T-helper 2 cell treated with Interferon-gamma antibody and Interleukin-4, amounts not matched to agents 100 ng/mL and 5 ng/mL, for 36 hours (primary cell): ENCODE measurements at regions not wholly inside any gene's neighbourhood (a gene's known extent, or its start where the extent isn't known, plus 50 kb on each side); places are given as distances from the start of the nearest gene placed in this dataset.

Source experiments
- intact Hi-C: fragments of 100-400 bp; cut with micrococcal nuclease; formaldehyde crosslinking; loops from one replicate; pipeline ENCODE4 v1.15.1; 2023

- intact Hi-C loops: loop anchor here (10.0 kb wide), 1 partner anchor 211 kb away; no protein-coding TSS in a partner anchor
These were observed 234.8 kb downstream of the CASP12 start for GRCh38 chr11:104663190-104664140.

DNA sequence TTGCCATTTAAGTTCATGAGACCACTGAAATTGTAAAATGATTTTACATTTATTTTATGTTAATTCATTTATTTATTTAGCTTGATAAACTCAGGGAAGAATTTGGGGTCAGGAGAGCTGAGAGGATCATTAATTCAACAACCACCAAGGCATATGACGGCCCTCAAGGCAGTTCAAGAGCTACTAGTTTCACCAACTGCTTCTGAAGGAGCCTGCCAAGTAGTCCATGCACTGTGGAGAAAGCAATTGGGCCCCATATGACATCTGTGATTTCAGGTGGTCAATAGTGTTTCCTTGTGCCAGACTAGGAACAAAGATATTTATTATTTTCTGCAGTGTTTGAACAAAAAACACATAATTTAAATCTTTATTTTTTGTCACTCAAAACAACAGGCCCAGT is 236.4 kb downstream of the CASP12 start:
- intact Hi-C loops: loop anchor here (10.0 kb wide), 1 partner anchor 213 kb away; no protein-coding TSS in a partner anchor

GRCh38 chr11:104661471-104661870 is 236.8 kb downstream of the CASP12 start:
- intact Hi-C loops: loop anchor here (10.0 kb wide), 1 partner anchor 213 kb away; no protein-coding TSS in a partner anchor

DNA sequence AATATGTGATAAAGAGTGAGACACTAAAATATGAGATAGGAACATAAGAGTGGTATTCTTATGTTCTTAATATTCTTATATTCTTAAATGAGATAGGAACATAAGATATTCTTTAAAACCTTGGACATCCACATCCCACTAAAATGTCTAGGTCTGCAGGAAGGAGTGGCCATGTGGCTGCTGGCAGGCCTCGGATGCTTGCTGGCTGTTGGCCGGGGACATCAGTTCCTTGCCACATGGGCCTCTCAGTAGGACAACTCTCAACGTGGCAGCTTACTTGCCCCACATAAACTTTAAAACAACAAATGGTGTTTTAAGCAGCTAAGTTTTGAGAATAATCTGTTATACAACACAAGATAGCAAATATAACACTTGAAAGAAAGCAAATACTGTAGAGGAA is 240.1 kb downstream of the CASP12 start:
- intact Hi-C loops: no loop called here

- intact Hi-C loops: no loop called here
These were observed 241.2 kb downstream of the CASP12 start for GRCh38 chr11:104657083-104657482.

- intact Hi-C loops: loop anchor here (2.0 kb wide), 1 partner anchor 14 kb away; no protein-coding TSS in a partner anchor
These were observed 243.2 kb downstream of the CASP12 start for GRCh38 chr11:104655066-104655465.

DNA sequence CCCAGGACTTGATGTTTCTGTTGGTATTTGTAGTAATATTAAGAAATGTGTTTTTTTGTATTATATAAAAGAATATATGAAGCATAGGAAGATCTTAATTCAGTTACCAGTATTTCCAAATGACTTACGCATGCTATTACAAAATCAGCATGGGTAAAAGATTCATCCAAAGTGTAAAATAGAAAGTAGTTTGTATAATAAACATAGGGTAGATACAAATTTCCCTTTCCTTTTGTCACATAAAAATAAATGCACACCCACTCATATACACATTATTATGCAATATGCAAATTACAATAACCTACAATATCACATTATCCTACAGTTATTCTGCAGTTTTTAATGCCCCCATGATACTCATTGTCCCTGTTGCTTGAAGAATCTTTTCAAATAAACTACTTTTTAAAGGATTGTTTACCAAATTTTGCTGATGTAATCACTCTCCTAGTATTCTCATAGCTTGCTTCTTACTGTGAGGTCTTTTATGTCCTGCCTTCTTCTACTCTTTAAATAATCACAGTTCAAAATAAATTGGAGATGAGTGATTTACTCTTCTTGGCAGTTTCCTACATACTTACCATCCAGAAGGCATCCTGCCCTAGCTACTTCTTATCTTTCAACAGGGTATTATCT is 244.0 kb downstream of the CASP12 start:
- intact Hi-C loops: loop anchor here (2.0 kb wide), 1 partner anchor 15 kb away; no protein-coding TSS in a partner anchor

DNA sequence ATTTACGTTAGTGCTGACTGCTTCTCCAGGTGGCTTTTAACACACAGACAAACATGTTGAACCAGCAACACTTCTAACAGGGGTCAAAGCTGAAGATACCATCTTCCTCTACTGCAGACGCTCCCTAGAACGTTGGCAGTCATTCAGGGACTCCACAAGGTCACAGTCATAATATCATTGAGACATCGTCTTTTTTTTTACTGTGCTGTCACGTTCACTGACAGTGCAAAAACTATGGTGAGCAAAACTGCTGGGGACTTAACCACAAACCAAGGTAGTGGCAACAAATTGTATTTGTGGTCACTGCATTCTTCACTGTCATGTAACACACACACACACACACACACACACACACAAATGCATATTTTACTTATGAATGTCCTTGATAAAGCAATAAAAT is 244.9 kb downstream of the CASP12 start:
- intact Hi-C loops: no loop called here

DNA sequence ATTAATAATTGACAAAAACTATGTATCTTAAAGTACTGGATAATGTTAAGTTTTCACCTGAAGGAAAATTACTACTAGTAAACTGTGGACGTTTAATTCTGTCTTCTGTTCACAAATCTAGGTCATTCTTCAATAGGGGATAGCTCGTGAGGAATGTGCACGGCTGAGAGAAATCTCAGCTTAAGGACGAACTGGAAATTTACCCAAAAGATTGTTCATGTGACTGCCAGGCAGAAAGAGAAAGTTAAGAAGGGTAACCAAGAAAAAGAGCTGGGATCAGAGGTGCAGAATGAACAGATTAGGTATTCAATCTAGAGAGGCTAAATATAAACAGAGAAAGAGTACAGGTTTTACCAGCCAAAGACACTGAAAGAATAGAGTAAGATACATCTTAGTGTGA is 245.3 kb downstream of the CASP12 start:
- intact Hi-C loops: no loop called here

GRCh38 chr11:104650234-104650633 is 248.0 kb downstream of the CASP12 start:
- intact Hi-C loops: no loop called here

DNA sequence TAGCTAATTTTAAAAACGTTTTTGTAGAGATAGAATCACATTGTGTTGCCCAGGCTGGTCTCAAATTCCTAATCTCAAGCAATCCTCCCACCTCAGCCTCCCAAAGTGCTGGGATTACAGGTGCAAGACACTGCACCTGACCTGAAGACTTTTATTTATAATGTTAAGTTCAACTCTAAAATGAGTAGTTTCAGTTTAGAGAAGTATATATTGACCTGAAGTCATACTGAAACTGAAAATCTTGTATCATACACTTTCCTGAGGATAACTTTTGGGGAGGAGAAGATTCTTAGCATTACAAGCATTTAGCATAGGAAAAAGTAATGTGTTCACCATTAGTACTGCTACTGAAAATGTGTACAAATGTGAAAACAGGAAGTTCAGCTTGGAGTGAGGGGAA is 249.3 kb downstream of the CASP12 start:
- intact Hi-C loops: loop anchor here (5.0 kb wide), 1 partner anchor 37 kb away; no protein-coding TSS in a partner anchor

DNA sequence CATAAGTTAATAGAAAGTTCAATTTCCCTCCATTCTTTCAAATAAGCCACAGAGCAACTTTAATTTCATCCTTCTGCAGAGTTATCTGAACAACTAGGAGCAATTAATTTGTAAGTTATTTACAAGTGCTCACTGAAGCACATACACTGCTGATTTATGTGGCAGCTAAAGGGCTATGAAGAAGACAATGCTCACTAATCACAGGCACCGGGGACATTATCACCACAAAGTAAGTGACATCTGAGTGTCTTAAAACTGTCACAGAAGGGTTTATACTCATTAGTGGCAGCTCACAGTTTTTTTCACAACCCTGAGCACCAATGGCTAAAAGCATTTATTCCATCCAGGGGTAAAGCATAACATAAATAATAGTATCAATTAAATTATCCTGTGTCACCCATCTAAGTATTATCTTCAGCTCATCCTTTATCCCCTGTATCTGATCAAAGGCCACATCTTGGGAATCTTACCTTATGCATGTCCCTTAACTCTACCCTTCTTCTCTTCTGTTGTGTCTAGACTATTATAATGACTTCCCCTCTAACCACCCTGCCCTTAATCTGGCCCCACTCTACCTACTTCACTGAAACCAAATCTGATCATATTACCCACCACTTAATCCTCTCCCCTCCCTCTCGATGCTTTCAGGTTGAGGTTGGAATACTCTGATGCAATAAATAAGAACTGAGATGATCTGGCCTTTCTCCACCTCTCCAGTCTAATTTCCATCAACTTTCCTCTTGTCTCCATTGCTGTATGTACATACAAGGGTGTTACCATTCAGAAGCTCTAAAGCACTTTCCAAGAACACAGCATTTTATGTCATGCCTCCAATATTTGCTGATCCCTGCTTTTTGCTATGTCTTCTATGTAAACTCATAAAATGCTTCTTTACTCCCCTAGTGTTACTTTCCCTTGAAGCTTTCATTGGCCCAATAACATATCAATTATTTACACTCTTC is 252.7 kb downstream of the CASP12 start:
- intact Hi-C loops: loop anchor here (5.0 kb wide), 1 partner anchor 33 kb away; no protein-coding TSS in a partner anchor

GRCh38 chr11:104637662-104638170 is 260.5 kb downstream of the CASP12 start:
- intact Hi-C loops: no loop called here

GRCh38 chr11:104633226-104633625 is 265.0 kb downstream of the CASP12 start:
- intact Hi-C loops: no loop called here

GRCh38 chr11:104630352-104630751 is 267.9 kb downstream of the CASP12 start:
- intact Hi-C loops: no loop called here

DNA sequence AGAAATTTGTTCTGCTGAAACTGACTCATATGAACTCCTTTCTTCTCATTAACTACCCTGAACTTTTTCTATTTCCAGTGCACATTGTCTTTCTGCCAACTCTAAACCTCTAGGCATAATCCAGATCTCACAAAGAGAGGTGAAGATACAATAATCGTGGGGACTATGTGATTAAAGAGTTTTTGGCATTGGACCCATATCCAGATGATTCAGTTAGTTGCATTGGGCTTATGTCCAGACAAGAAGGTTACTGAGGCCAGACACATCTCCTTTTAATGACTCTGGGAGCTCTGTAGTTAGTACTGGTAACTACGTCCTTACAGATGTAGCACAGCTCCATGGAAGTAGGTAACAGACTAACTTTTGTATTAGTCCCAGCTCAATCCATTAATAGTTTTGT is 273.0 kb downstream of the CASP12 start:
- intact Hi-C loops: no loop called here

- intact Hi-C loops: loop anchor here (5.0 kb wide), 1 partner anchor 173 kb away; no protein-coding TSS in a partner anchor
These were observed 274.2 kb downstream of the CASP12 start for GRCh38 chr11:104624021-104624420.

GRCh38 chr11:104623518-104623917 is 274.7 kb downstream of the CASP12 start:
- intact Hi-C loops: loop anchor here (5.0 kb wide), 1 partner anchor 174 kb away; no protein-coding TSS in a partner anchor

- intact Hi-C loops: loop anchor here (5.0 kb wide), 1 partner anchor 176 kb away; no protein-coding TSS in a partner anchor
These were observed 277.3 kb downstream of the CASP12 start for GRCh38 chr11:104620991-104621390.

DNA sequence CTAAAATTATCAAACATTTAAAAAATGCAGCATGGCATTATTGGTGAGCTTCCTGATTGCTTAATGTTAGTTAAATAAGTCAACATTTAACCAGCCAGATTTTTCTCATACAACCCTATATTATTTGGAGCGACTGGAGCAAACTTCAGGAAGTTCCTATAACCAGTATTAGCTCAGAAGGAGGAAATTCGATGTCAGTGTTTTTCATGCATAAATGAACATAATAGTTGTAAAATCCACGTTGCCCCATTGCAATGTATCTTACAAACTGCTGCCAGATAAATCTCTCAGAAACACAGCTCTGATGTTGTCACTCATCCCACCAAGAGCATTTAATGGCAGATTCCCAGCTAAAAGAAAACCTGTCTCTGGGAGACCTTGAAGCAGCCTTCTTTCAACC is 278.5 kb downstream of the CASP12 start:
- intact Hi-C loops: loop anchor here (5.0 kb wide), 1 partner anchor 178 kb away; no protein-coding TSS in a partner anchor
